Bronchial epithelial cell (primary cell): ENCODE measurements at regions not wholly inside any gene's neighbourhood (a gene's known extent, or its start where the extent isn't known, plus 50 kb on each side); places are given as distances from the start of the nearest gene placed in this dataset.

Experiments
- DNase-seq: peaks from one replicate; pipeline ENCODE4 v3.0.0-alpha.2; 2010; ENCODE audit warnings: low read depth
- FAIRE-seq: peaks from 2 replicates; lab custom pipeline; 2011; peaks lifted over from hg19 to GRCh38; lab: Jason Lieb, UNC
- H3K27me3 ChIP-seq: 2 replicates; pipeline ENCODE4 v1.5.1; 2011; ENCODE audit warnings: low read length; ENCODE audit not compliant: control insufficient read depth, insufficient read depth
- H3K36me3 ChIP-seq: 2 replicates; pipeline ENCODE4 v1.5.1; 2011; ENCODE audit warnings: low read length; ENCODE audit not compliant: control insufficient read depth, insufficient read depth
- H3K4me3 ChIP-seq: 2 replicates; pipeline ENCODE4 v1.5.1; 2011; ENCODE audit warnings: mild to moderate bottlenecking, low read depth, low read length, control low read depth
- TF ChIP-seq, protein P1 (sequence below): IDR thresholded peaks from 2 replicates; pipeline ENCODE4 v1.5.1; 2011; ENCODE audit warnings: mild to moderate bottlenecking, moderate library complexity, low read length, control low read depth, inconsistent platforms; ENCODE audit not compliant: insufficient read depth, severe bottlenecking

DNA sequence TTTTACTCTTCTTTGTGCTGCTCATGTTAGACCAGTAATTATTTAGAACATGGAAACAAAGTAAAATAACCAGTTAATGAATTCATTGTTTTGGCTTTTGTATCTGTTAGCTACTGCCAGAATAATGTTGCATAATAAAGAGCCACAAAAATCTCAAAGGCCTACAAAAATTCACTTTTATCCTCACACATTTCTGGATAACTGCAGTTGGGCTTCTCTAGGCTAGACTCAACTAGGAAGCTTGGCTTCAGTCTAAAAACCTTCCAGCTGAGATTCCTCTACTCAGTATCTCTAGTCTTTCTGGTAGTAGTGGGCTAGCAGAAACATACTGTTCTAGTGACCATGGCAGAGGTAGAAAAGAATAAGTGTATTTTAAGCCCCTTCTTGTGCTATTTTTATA lies 73.0 kb downstream of the FAT4 start:
- no peak for FAIRE-seq
- no peaks in the 10 kb centered on the region for H3K27me3 ChIP-seq
- no peak for DNase-seq
- H3K4me3 ChIP-seq, result no peak overlapping the region
- TF ChIP-seq, protein P1, sequence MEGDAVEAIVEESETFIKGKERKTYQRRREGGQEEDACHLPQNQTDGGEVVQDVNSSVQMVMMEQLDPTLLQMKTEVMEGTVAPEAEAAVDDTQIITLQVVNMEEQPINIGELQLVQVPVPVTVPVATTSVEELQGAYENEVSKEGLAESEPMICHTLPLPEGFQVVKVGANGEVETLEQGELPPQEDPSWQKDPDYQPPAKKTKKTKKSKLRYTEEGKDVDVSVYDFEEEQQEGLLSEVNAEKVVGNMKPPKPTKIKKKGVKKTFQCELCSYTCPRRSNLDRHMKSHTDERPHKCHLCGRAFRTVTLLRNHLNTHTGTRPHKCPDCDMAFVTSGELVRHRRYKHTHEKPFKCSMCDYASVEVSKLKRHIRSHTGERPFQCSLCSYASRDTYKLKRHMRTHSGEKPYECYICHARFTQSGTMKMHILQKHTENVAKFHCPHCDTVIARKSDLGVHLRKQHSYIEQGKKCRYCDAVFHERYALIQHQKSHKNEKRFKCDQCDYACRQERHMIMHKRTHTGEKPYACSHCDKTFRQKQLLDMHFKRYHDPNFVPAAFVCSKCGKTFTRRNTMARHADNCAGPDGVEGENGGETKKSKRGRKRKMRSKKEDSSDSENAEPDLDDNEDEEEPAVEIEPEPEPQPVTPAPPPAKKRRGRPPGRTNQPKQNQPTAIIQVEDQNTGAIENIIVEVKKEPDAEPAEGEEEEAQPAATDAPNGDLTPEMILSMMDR, result no peak
- no peaks in the 10 kb centered on the region for H3K36me3 ChIP-seq

DNA sequence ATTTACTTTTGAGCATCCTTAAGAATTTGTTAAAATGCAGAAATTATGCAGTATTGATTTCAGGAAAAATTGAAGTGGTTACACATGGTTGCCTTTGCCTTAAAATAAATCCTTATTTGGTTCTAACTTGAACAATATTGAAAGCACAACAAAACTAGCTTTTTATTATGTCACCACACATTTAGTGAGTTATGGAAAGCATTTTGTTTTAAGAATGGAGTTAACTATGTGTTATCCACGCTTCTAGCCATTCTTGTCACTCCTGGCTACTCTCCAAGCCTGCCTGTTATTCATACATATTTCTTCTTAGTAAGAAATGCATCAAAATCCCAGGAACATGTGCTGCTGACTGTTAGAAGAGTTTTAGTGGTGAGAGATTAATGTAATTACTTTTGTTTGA lies 73.9 kb downstream of the FAT4 start:
- no peak for FAIRE-seq
- H3K36me3 ChIP-seq, result no peaks in the 10 kb centered on the region
- TF ChIP-seq, protein P1, result no peak
- DNase-seq, result peak; percentile 65
- H3K4me3 ChIP-seq, result no peak overlapping the region
- H3K27me3 ChIP-seq, result no peaks in the 10 kb centered on the region

DNA sequence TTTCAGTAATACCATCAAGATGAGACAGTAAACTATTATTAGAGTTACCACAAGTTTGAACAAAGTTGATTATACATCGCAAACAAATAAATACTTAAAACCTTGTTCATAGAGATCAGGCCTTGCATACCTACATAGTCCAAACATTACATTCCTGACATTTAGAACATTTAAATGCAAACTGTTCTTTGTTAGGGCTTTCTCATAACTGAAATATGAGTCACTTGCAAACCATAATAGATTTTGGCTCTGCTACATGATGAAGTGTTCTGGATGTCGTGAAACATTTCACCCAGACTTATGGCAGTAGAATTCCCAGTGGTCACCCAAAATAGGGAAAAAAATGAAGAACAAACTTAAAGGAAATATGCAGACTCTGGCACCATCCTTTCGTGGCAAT lies 75.0 kb downstream of the FAT4 start:
- TF ChIP-seq, protein P1, result no peak
- Histone ChIP-seq H3K4me3 (no peak overlapping the region), H3K36me3 (no peaks in the 10 kb centered on the region), H3K27me3 (no peaks in the 10 kb centered on the region)
- peak; percentile 95 for DNase-seq
- FAIRE-seq, result no peak

DNA sequence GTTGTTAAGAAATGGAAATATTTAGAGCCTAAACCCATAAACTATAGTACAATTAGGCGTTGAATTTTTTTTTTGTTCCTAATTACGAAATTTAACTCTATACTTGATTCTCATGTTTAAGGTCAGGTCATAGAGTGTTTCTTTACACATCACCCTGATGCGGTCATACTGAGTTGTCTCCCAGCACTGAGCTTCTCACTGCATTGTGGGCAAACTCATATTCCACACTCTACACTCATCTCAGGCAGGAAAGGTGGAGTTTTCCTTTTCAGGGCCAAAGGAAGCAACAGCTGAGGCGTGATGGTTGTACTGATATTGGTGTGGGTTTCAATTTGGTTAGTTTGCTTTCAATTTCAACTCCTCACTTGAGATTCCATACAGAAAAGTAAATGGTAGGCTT lies 75.4 kb downstream of the FAT4 start:
- peak; percentile 86 for DNase-seq
- TF ChIP-seq, protein P1, result no peak
- FAIRE-seq, result no peak
- Histone ChIP-seq H3K27me3 (no peaks in the 10 kb centered on the region), H3K4me3 (no peak overlapping the region), H3K36me3 (no peaks in the 10 kb centered on the region)

DNA sequence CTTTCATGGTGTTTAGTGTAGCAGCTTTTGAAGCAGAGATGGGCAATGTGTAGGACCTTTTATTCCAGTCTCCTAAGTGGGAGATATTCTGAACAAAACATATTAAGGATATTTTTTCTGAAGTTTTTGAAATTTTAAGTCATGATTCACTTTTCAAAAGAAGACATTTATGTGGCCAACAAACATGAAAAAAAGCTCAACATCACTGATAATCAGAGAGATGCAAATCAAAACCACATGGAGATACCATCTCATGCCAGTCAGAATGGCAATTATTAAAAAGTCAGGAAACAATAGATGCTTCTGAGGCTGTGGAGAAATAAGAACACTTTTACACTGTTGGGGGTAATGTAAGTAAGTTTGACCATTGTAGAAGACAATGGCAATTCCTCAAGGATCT lies 76.0 kb downstream of the FAT4 start:
- FAIRE-seq (no peak), DNase-seq (no peak)

DNA sequence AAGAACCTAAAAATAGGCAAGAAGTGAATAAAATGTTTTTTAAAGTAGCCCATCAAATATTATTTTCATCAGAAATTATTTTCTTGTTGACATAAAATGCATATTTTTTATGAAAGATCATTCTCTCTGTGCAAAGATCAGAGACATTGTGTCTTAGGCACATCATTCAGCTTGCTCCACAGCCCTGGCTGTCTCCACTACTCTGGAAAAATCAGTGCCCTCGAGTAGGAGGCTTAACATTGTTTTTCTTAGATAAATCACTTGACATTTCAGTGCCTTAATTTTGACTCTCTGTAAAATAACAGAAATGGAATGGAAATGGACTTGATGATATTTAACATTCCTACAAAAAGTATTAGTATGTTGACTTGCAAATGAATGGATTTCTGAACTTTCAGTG lies 77.9 kb downstream of the FAT4 start:
- Histone ChIP-seq H3K27me3 (no peaks in the 10 kb centered on the region), H3K4me3 (no peak overlapping the region), H3K36me3 (no peaks in the 10 kb centered on the region)
- TF ChIP-seq, protein P1, result no peak
- FAIRE-seq (no peak), DNase-seq (no peak)

More for the DNA sequence above, 76.0 kb downstream of the FAT4 start:
- H3K36me3 ChIP-seq, result no peaks in the 10 kb centered on the region
- no peaks in the 10 kb centered on the region for H3K27me3 ChIP-seq
- TF ChIP-seq, protein P1, result no peak
- no peak overlapping the region for H3K4me3 ChIP-seq
